B cell (primary cell): ENCODE measurements at regions not wholly inside any gene's neighbourhood (a gene's known extent, or its start where the extent isn't known, plus 50 kb on each side); places are given as distances from the start of the nearest gene placed in this dataset.

Experiments
- ATAC-seq: fragments of 200-7000 bp; cut with Tn5 transposase; one replicate; pipeline ENCODE4 v1.10.0; 2021; ENCODE audit warnings: low read depth, mild to moderate bottlenecking, moderate number of reproducible peaks, moderate library complexity
- CTCF ChIA-PET: fragments of 350-600 bp; sonication (Branson Sonifier 250); formaldehyde crosslinking; loops from one replicate; lab custom pipeline; 2021; ENCODE audit warnings: antibody characterized with exemption, inconsistent platforms; lab: Charles Lee
- POLR2A ChIA-PET: fragments of 350-600 bp; sonication (Branson Sonifier 250); formaldehyde crosslinking; loops from one replicate; lab custom pipeline; 2021; ENCODE audit warnings: antibody characterized with exemption; lab: Charles Lee
- DNase-seq: peaks from one replicate; pipeline ENCODE4 v3.0.0; 2013
- H2AFZ ChIP-seq: 2 replicates; pipeline ENCODE4 v1.6.1; 2012; ENCODE audit warnings: mild to moderate bottlenecking, low read depth, low read length; ENCODE audit not compliant: insufficient read depth, poor library complexity, severe bottlenecking
- H3K27ac ChIP-seq, 2 donors: 1 replicate in 1 of 2; 2 replicates in 1 of 2; pipeline ENCODE4 v1.5.1; 2012 to 2013; ENCODE audit warnings: low read length in 2 of 2, mild to moderate bottlenecking in 2 of 2, moderate library complexity in 1 of 2
- H3K27me3 ChIP-seq, 4 experiments: fragments of 200-600 bp in 1 of 4; sonication (generic) in 1 of 4; replicated peaks in 1 of 4; 1 replicate in 2 of 4; 2 replicates in 2 of 4; pipeline versions ENCODE4 v1.6.1 to v1.7.0; 2013 to 2016; ENCODE audit warnings: low read length in 3 of 4, mild to moderate bottlenecking in 2 of 4, mixed read lengths in 1 of 4, moderate library complexity in 1 of 4; ENCODE audit not compliant: insufficient read depth in 4 of 4, control insufficient read depth in 3 of 4; ENCODE audit errors: control extremely low read depth in 1 of 4
- H3K36me3 ChIP-seq, 2 experiments: replicated peaks in 1 of 2; 1 replicate in 1 of 2; 2 replicates in 1 of 2; pipeline versions ENCODE4 v1.6.1 to v1.7.1; 2013; ENCODE audit warnings: low read length in 1 of 2; ENCODE audit not compliant: insufficient read depth in 2 of 2, control insufficient read depth in 1 of 2; ENCODE audit errors: control extremely low read depth in 1 of 2, extremely low read depth in 1 of 2
- H3K4me1 ChIP-seq, 2 donors: fragments of 200-600 bp in 1 of 2; sonication (generic) in 1 of 2; 1 replicate in 1 of 2; 2 replicates in 1 of 2; pipeline versions ENCODE4 v1.5.1 to v1.6.1; 2013 to 2017; ENCODE audit warnings: low read length in 2 of 2; ENCODE audit not compliant: control insufficient read depth in 2 of 2, insufficient read depth in 2 of 2
- H3K4me2 ChIP-seq: replicated peaks from 2 replicates; pipeline ENCODE3; 2012; ENCODE audit warnings: mild to moderate bottlenecking, low read depth, low read length; ENCODE audit not compliant: poor library complexity, severe bottlenecking
- H3K4me3 ChIP-seq, 5 experiments: fragments of 200-600 bp in 1 of 5; sonication (generic) in 1 of 5; 1 replicate in 3 of 5; 2 replicates in 2 of 5; pipeline versions ENCODE4 v1.5.1 to v1.7.0; 2011 to 2016; ENCODE audit warnings: low read length in 4 of 5, mild to moderate bottlenecking in 4 of 5, low read depth in 2 of 5, control low read depth in 1 of 5, moderate library complexity in 1 of 5; ENCODE audit not compliant: insufficient read depth in 1 of 5; ENCODE audit errors: control extremely low read depth in 1 of 5, extremely low read depth in 1 of 5
- H3K79me2 ChIP-seq: fragments of 200-600 bp; sonication (generic); one replicate; pipeline ENCODE4 v1.6.0; 2016; ENCODE audit warnings: low read length; ENCODE audit not compliant: control insufficient read depth, insufficient read depth
- H3K9ac ChIP-seq: fragments of 200-600 bp; sonication (generic); 2 replicates; pipeline ENCODE4 v1.6.1; 2017; ENCODE audit warnings: mild to moderate bottlenecking, low read length, moderate library complexity
- H3K9me3 ChIP-seq, 3 donors: one replicate each; pipeline versions ENCODE4 v1.6.1 to v1.7.1; 2013; ENCODE audit warnings: low read length in 2 of 3; ENCODE audit not compliant: control insufficient read depth in 2 of 3, insufficient read depth in 1 of 3; ENCODE audit errors: control extremely low read depth in 1 of 3
- H4K20me1 ChIP-seq: 2 replicates; pipeline ENCODE4 v1.6.0; 2012; ENCODE audit warnings: mild to moderate bottlenecking, low read length; ENCODE audit not compliant: insufficient read depth, control insufficient read depth, poor library complexity, severe bottlenecking
- H3K27ac Mint-ChIP-seq: one replicate; pipeline ENCODE4 v1.8.0; 2021; ENCODE audit warnings: mixed read lengths
- H3K27me3 Mint-ChIP-seq: one replicate; pipeline ENCODE4 v1.8.0; 2021; ENCODE audit warnings: mixed read lengths
- H3K4me1 Mint-ChIP-seq: one replicate; pipeline ENCODE4 v1.8.0; 2021; ENCODE audit warnings: mixed read lengths
- H3K4me3 Mint-ChIP-seq: one replicate; pipeline ENCODE4 v1.8.0; 2021; ENCODE audit warnings: mixed read lengths
- H3K9me3 Mint-ChIP-seq: one replicate; pipeline ENCODE4 v1.8.0; 2022; ENCODE audit warnings: mixed read lengths; ENCODE audit not compliant: insufficient read depth
- CTCF ChIP-seq: fragments of 200-600 bp; IDR thresholded peaks from one replicate; pipeline ENCODE4 v1.8.0; 2022; ENCODE audit warnings: antibody characterized with exemption, mild to moderate bottlenecking
- EZH2 ChIP-seq: IDR thresholded peaks from 2 replicates; pipeline ENCODE4 v1.6.1; 2012; ENCODE audit warnings: borderline replicate concordance, low read depth, mild to moderate bottlenecking, moderate library complexity, low read length; ENCODE audit not compliant: insufficient read depth, poor library complexity, severe bottlenecking
- WGBS: methylation state at CpG from one replicate; pipeline ENCODE4 v1.1.5; 2013; ENCODE audit warnings: missing lambda C conversion rate; ENCODE audit not compliant: insufficient coverage; 5-methylcytosine and 5-hydroxymethylcytosine counted together
- intact Hi-C: fragments of 100-400 bp; cut with micrococcal nuclease; formaldehyde crosslinking; loops from one replicate; pipeline ENCODE4 v1.10.0; 2022

- H3K4me3 ChIP-seq, result no peak overlapping the region
- ATAC-seq, result no peak
- CTCF ChIA-PET, result interaction anchor here (1.0 kb wide), 1 partner anchor 32 kb away, joined by 3 read pairs; no protein-coding TSS in a partner anchor
- POLR2A ChIA-PET, result no interaction called here
- no peak overlapping the region for H3K27ac Mint-ChIP-seq
- no peaks in the 10 kb centered on the region for H3K4me1 ChIP-seq
- no peaks in the 10 kb centered on the region for H3K9me3 Mint-ChIP-seq
- H3K9ac ChIP-seq, result no peak overlapping the region
- no peak overlapping the region for H3K4me3 Mint-ChIP-seq
- intact Hi-C loops, result no loop called here
- H3K27me3 ChIP-seq, result peaks cover 0 to 3% (median 0%) of the 10 kb centered on the region in 4 experiments
- no peaks in the 10 kb centered on the region for H3K27me3 Mint-ChIP-seq
- TF ChIP-seq CTCF (no peak), EZH2 (no peak)
- H2AFZ ChIP-seq, result no peak overlapping the region
- no peaks in the 10 kb centered on the region for H3K4me1 Mint-ChIP-seq
- WGBS, result no CpG with 5 or more reads among the region's 1 CpG
- H3K79me2 ChIP-seq, result no peaks in the 10 kb centered on the region
- no peaks in the 10 kb centered on the region for H3K9me3 ChIP-seq
- DNase-seq, result no peak
- H3K36me3 ChIP-seq, result no peaks in the 10 kb centered on the region
- H3K27ac ChIP-seq, result no peak overlapping the region
- H3K4me2 ChIP-seq, result no peak overlapping the region
- H4K20me1 ChIP-seq, result no peaks in the 10 kb centered on the region
These were observed 52.2 kb downstream of the POLR1D start for GRCh38 chr13:27673911-27674310.

GRCh38 chr13:27678306-27679040, 56.8 kb downstream of the POLR1D start:
- POLR2A ChIA-PET, result no interaction called here
- Histone ChIP-seq H4K20me1 (no peaks in the 10 kb centered on the region), H3K36me3 (no peaks in the 10 kb centered on the region), H3K4me1 (no peaks in the 10 kb centered on the region), H3K9ac (no peak overlapping the region), H3K4me2 (no peak overlapping the region), H3K9me3 (no peaks in the 10 kb centered on the region), H3K79me2 (no peaks in the 10 kb centered on the region), H3K4me3 (no peak overlapping the region), H3K27ac (no peak overlapping the region), H3K27me3 (peaks cover 0 to 25% (median 14%) of the 10 kb centered on the region in 4 experiments), H2AFZ (no peak overlapping the region)
- TF ChIP-seq EZH2, result no peak
- no peak for TF ChIP-seq CTCF
- 78% methylated on average over 6 of the region's 6 CpGs for WGBS
- H3K4me3 Mint-ChIP-seq, result no peak overlapping the region
- H3K27me3 Mint-ChIP-seq, result peaks cover 28% of the 10 kb centered on the region
- no peaks in the 10 kb centered on the region for H3K4me1 Mint-ChIP-seq
- CTCF ChIA-PET, result no interaction called here
- ATAC-seq, result no peak
- H3K9me3 Mint-ChIP-seq, result no peaks in the 10 kb centered on the region
- no peak for DNase-seq
- H3K27ac Mint-ChIP-seq, result no peak overlapping the region
- intact Hi-C loops, result no loop called here
